CD4-positive, CD25-positive, alpha-beta regulatory T cell (primary cell): ENCODE measurements at regions not wholly inside any gene's neighbourhood (a gene's known extent, or its start where the extent isn't known, plus 50 kb on each side); places are given as distances from the start of the nearest gene placed in this dataset.

ENCODE experiments used
- ATAC-seq, 2 donors: fragments of 150-1000 bp; cut with Tn5 transposase; one replicate each; pipeline ENCODE4 v1.10.0; 2021; ENCODE audit warnings: low read depth in 2 of 2, moderate number of reproducible peaks in 2 of 2, moderate library complexity in 1 of 2
- DNase-seq, 3 donors: peaks; one replicate each; pipeline versions ENCODE4 v3.0.0 to v3.0.0-alpha.2; 2012 to 2022; ENCODE audit warnings: mixed read lengths in 1 of 3
- H3K27ac ChIP-seq: one replicate; pipeline ENCODE4 v1.7.0; 2013; ENCODE audit warnings: mild to moderate bottlenecking, low read length; ENCODE audit not compliant: insufficient read depth, poor library complexity, severe bottlenecking
- H3K27me3 ChIP-seq: one replicate; pipeline ENCODE4 v1.7.0; 2013; ENCODE audit warnings: low read length; ENCODE audit not compliant: control insufficient read depth, insufficient read depth
- H3K36me3 ChIP-seq: one replicate; pipeline ENCODE4 v1.7.0; 2013; ENCODE audit warnings: mild to moderate bottlenecking, low read length, moderate library complexity; ENCODE audit not compliant: control insufficient read depth, insufficient read depth
- H3K4me1 ChIP-seq: 2 replicates; pipeline ENCODE4 v1.7.0; 2013; ENCODE audit warnings: mild to moderate bottlenecking, low read length; ENCODE audit not compliant: insufficient read depth, control insufficient read depth, poor library complexity, severe bottlenecking
- H3K4me3 ChIP-seq: one replicate; pipeline ENCODE4 v1.7.0; 2013; ENCODE audit warnings: low read depth, mild to moderate bottlenecking, low read length, moderate library complexity
- H3K9me3 ChIP-seq, 2 experiments: 1 replicate in 1 of 2; 2 replicates in 1 of 2; pipeline ENCODE4 v1.7.0; 2013; ENCODE audit warnings: low read length in 2 of 2, mild to moderate bottlenecking in 1 of 2, moderate library complexity in 1 of 2; ENCODE audit not compliant: control insufficient read depth in 2 of 2
- H3K27ac Mint-ChIP-seq, 3 donors: one replicate each; pipeline ENCODE4 v1.8.0; 2020 to 2022; ENCODE audit warnings: mild to moderate bottlenecking in 3 of 3, mixed read lengths in 3 of 3, moderate library complexity in 2 of 3
- H3K27me3 Mint-ChIP-seq: one replicate; pipeline ENCODE4 v1.8.0; 2022; ENCODE audit warnings: mild to moderate bottlenecking, mixed read lengths
- H3K36me3 Mint-ChIP-seq: one replicate; pipeline ENCODE4 v1.8.0; 2020; ENCODE audit warnings: mixed read lengths
- H3K4me1 Mint-ChIP-seq, 4 donors: one replicate each; pipeline ENCODE4 v1.8.0; 2020 to 2022; ENCODE audit warnings: mixed read lengths in 4 of 4, mild to moderate bottlenecking in 1 of 4
- H3K4me3 Mint-ChIP-seq, 4 donors: one replicate each; pipeline ENCODE4 v1.8.0; 2020 to 2022; ENCODE audit warnings: mild to moderate bottlenecking in 4 of 4, mixed read lengths in 4 of 4, moderate library complexity in 3 of 4
- H3K9me3 Mint-ChIP-seq, 7 donors: one replicate each; pipeline ENCODE4 v1.8.0; 2020 to 2022; ENCODE audit warnings: mixed read lengths in 7 of 7, mild to moderate bottlenecking in 3 of 7, moderate library complexity in 2 of 7

GRCh38 chr1:4053774-4054173 is 153.7 kb upstream of the C1orf174 start:
- no peak for ATAC-seq
- no peaks in the 10 kb centered on the region for H3K36me3 ChIP-seq
- no peaks in the 10 kb centered on the region for H3K4me1 ChIP-seq
- no peak for DNase-seq
- no peak overlapping the region for H3K4me3 ChIP-seq
- Mint-ChIP-seq H3K36me3 (no peaks in the 10 kb centered on the region), H3K27ac (no peak overlapping the region), H3K27me3 (no peaks in the 10 kb centered on the region), H3K4me3 (no peak overlapping the region), H3K4me1 (no peaks in the 10 kb centered on the region), H3K9me3 (peaks cover 0 to 1% (median 0%) of the 10 kb centered on the region in 7 donors)
- no peak overlapping the region for H3K27ac ChIP-seq
- H3K27me3 ChIP-seq, result no peaks in the 10 kb centered on the region
- no peaks in the 10 kb centered on the region for H3K9me3 ChIP-seq

- Histone ChIP-seq H3K4me3 (no peak overlapping the region), H3K9me3 (no peaks in the 10 kb centered on the region), H3K4me1 (no peaks in the 10 kb centered on the region), H3K27me3 (no peaks in the 10 kb centered on the region), H3K27ac (no peak overlapping the region), H3K36me3 (no peaks in the 10 kb centered on the region)
- Mint-ChIP-seq H3K4me1 (no peaks in the 10 kb centered on the region), H3K27ac (no peak overlapping the region), H3K27me3 (no peaks in the 10 kb centered on the region), H3K4me3 (no peak overlapping the region), H3K36me3 (no peaks in the 10 kb centered on the region), H3K9me3 (peaks cover 0 to 1% (median 0%) of the 10 kb centered on the region in 7 donors)
- ATAC-seq, result no peak
- no peak for DNase-seq
Measured at GRCh38 chr1:4055294-4055967, 155.4 kb upstream of the C1orf174 start.

GRCh38 chr1:4056422-4056821 is 156.3 kb upstream of the C1orf174 start:
- Histone ChIP-seq H3K36me3 (no peaks in the 10 kb centered on the region), H3K4me1 (no peaks in the 10 kb centered on the region), H3K27me3 (no peaks in the 10 kb centered on the region), H3K4me3 (no peak overlapping the region), H3K9me3 (no peaks in the 10 kb centered on the region), H3K27ac (no peak overlapping the region)
- no peak for DNase-seq
- Mint-ChIP-seq H3K27me3 (no peaks in the 10 kb centered on the region), H3K36me3 (no peaks in the 10 kb centered on the region), H3K9me3 (peaks cover 0 to 1% (median 0%) of the 10 kb centered on the region in 7 donors), H3K4me1 (no peaks in the 10 kb centered on the region), H3K4me3 (no peak overlapping the region), H3K27ac (no peak overlapping the region)
- ATAC-seq, result no peak

GRCh38 chr1:4056989-4057388 is 156.9 kb upstream of the C1orf174 start:
- no peak overlapping the region for H3K27ac ChIP-seq
- H3K4me1 Mint-ChIP-seq, result no peaks in the 10 kb centered on the region
- no peaks in the 10 kb centered on the region for H3K36me3 ChIP-seq
- ATAC-seq (no peak), DNase-seq (no peak)
- H3K4me1 ChIP-seq, result no peaks in the 10 kb centered on the region
- no peaks in the 10 kb centered on the region for H3K9me3 ChIP-seq
- H3K4me3 ChIP-seq, result no peak overlapping the region
- H3K4me3 Mint-ChIP-seq, result no peak overlapping the region
- H3K27ac Mint-ChIP-seq, result no peak overlapping the region
- no peaks in the 10 kb centered on the region for H3K27me3 ChIP-seq
- peaks cover 0 to 1% (median 0%) of the 10 kb centered on the region in 7 donors for H3K9me3 Mint-ChIP-seq
- H3K27me3 Mint-ChIP-seq, result no peaks in the 10 kb centered on the region
- no peaks in the 10 kb centered on the region for H3K36me3 Mint-ChIP-seq

GRCh38 chr1:4057603-4058002 is 157.5 kb upstream of the C1orf174 start:
- Mint-ChIP-seq H3K27me3 (no peaks in the 10 kb centered on the region), H3K36me3 (no peaks in the 10 kb centered on the region), H3K9me3 (peaks cover 0 to 1% (median 0%) of the 10 kb centered on the region in 7 donors), H3K4me3 (no peak overlapping the region), H3K27ac (no peak overlapping the region), H3K4me1 (no peaks in the 10 kb centered on the region)
- no peak overlapping the region for H3K4me3 ChIP-seq
- DNase-seq (no peak), ATAC-seq (no peak)
- H3K36me3 ChIP-seq, result no peaks in the 10 kb centered on the region
- H3K4me1 ChIP-seq, result no peaks in the 10 kb centered on the region
- no peaks in the 10 kb centered on the region for H3K27me3 ChIP-seq
- H3K9me3 ChIP-seq, result no peaks in the 10 kb centered on the region
- no peak overlapping the region for H3K27ac ChIP-seq

- no peak overlapping the region for H3K4me3 Mint-ChIP-seq
- no peak for DNase-seq
- no peak for ATAC-seq
- Histone ChIP-seq H3K27ac (no peak overlapping the region), H3K36me3 (no peaks in the 10 kb centered on the region), H3K4me3 (no peak overlapping the region), H3K27me3 (no peaks in the 10 kb centered on the region), H3K9me3 (no peaks in the 10 kb centered on the region), H3K4me1 (no peaks in the 10 kb centered on the region)
- H3K9me3 Mint-ChIP-seq, result peaks cover 0 to 1% (median 0%) of the 10 kb centered on the region in 7 donors
- H3K36me3 Mint-ChIP-seq, result no peaks in the 10 kb centered on the region
- H3K27me3 Mint-ChIP-seq, result no peaks in the 10 kb centered on the region
- H3K27ac Mint-ChIP-seq, result no peak overlapping the region
- no peaks in the 10 kb centered on the region for H3K4me1 Mint-ChIP-seq
Measured at GRCh38 chr1:4058122-4058521, 158.1 kb upstream of the C1orf174 start.

- no peak overlapping the region for H3K4me3 Mint-ChIP-seq
- ATAC-seq (no peak), DNase-seq (no peak)
- Histone ChIP-seq H3K27me3 (no peaks in the 10 kb centered on the region), H3K4me3 (no peak overlapping the region), H3K27ac (no peak overlapping the region), H3K9me3 (no peaks in the 10 kb centered on the region), H3K36me3 (no peaks in the 10 kb centered on the region), H3K4me1 (no peaks in the 10 kb centered on the region)
- H3K27ac Mint-ChIP-seq, result no peak overlapping the region
- no peaks in the 10 kb centered on the region for H3K27me3 Mint-ChIP-seq
- no peaks in the 10 kb centered on the region for H3K4me1 Mint-ChIP-seq
- peaks cover 0 to under 1% (median 0%) of the 10 kb centered on the region in 7 donors for H3K9me3 Mint-ChIP-seq
- no peaks in the 10 kb centered on the region for H3K36me3 Mint-ChIP-seq
Measured at GRCh38 chr1:4058706-4059105, 158.6 kb upstream of the C1orf174 start.

- DNase-seq, result no peak
- Mint-ChIP-seq H3K4me3 (no peak overlapping the region), H3K9me3 (no peaks in the 10 kb centered on the region), H3K36me3 (no peaks in the 10 kb centered on the region), H3K4me1 (no peaks in the 10 kb centered on the region), H3K27ac (no peak overlapping the region), H3K27me3 (no peaks in the 10 kb centered on the region)
- H3K36me3 ChIP-seq, result no peaks in the 10 kb centered on the region
- no peaks in the 10 kb centered on the region for H3K9me3 ChIP-seq
- no peak for ATAC-seq
- no peak overlapping the region for H3K4me3 ChIP-seq
- no peaks in the 10 kb centered on the region for H3K4me1 ChIP-seq
- H3K27me3 ChIP-seq, result no peaks in the 10 kb centered on the region
- no peak overlapping the region for H3K27ac ChIP-seq
Measured at GRCh38 chr1:4059270-4059669, 159.2 kb upstream of the C1orf174 start.
